GM12878 (cell line): ENCODE measurements at regions not wholly inside any gene's neighbourhood (a gene's known extent, or its start where the extent isn't known, plus 50 kb on each side); places are given as distances from the start of the nearest gene placed in this dataset.

Experiments used
- MEF2B ChIP-seq: fragments of 450-650 bp; IDR thresholded peaks from 2 replicates; pipeline ENCODE4 v1.6.1; 2018; ENCODE audit warnings: mild to moderate bottlenecking, moderate library complexity; ENCODE audit not compliant: partially characterized antibody, poor library complexity, severe bottlenecking
- SMAD1 ChIP-seq: fragments of 450-650 bp; IDR thresholded peaks from 2 replicates; pipeline ENCODE4 v1.6.1; 2018; ENCODE audit warnings: mild to moderate bottlenecking, low read depth; ENCODE audit not compliant: partially characterized antibody
- TF ChIP-seq, protein P1 (sequence below), 3 experiments: IDR thresholded peaks in 2 of 3; conservative IDR thresholded peaks in 1 of 3; 2 replicates each; pipeline ENCODE4 v1.5.1; 2011; ENCODE audit warnings: low read depth in 3 of 3, low read length in 3 of 3, mild to moderate bottlenecking in 3 of 3, control low read depth in 2 of 3, moderate library complexity in 2 of 3, inconsistent platforms in 1 of 3, mixed read lengths in 1 of 3; ENCODE audit not compliant: control insufficient read depth in 2 of 3, insufficient read depth in 1 of 3; ENCODE audit errors: extremely low read depth in 1 of 3

- TF ChIP-seq, protein P1, sequence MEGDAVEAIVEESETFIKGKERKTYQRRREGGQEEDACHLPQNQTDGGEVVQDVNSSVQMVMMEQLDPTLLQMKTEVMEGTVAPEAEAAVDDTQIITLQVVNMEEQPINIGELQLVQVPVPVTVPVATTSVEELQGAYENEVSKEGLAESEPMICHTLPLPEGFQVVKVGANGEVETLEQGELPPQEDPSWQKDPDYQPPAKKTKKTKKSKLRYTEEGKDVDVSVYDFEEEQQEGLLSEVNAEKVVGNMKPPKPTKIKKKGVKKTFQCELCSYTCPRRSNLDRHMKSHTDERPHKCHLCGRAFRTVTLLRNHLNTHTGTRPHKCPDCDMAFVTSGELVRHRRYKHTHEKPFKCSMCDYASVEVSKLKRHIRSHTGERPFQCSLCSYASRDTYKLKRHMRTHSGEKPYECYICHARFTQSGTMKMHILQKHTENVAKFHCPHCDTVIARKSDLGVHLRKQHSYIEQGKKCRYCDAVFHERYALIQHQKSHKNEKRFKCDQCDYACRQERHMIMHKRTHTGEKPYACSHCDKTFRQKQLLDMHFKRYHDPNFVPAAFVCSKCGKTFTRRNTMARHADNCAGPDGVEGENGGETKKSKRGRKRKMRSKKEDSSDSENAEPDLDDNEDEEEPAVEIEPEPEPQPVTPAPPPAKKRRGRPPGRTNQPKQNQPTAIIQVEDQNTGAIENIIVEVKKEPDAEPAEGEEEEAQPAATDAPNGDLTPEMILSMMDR (IDR thresholded peaks at IDR 0.05 in 2 of 3, conservative IDR thresholded peaks at IDR 0.05 in 1 of 3; ENCODE audit: control insufficient read depth in 2 of 3, extremely low read depth in 1 of 3, insufficient read depth in 1 of 3, low read depth in 3 of 3, low read length in 3 of 3), result no peak
- TF ChIP-seq MEF2B (no peak), SMAD1 (no peak)
Measured at GRCh38 chr9:8014997-8015682, 215.6 kb upstream of the DMAC1 start.
